HL-60 (cell line): ENCODE measurements at regions not wholly inside any gene's neighbourhood (a gene's known extent, or its start where the extent isn't known, plus 50 kb on each side); places are given as distances from the start of the nearest gene placed in this dataset.

Source experiments
- GABPA ChIP-seq: IDR thresholded peaks from 2 replicates; pipeline ENCODE4 v1.6.1; 2012; ENCODE audit warnings: low read depth
- POLR2AphosphoS5 ChIP-seq: IDR thresholded peaks from 2 replicates; pipeline ENCODE4 v1.6.1; 2012; ENCODE audit warnings: low read depth
- SPI1 ChIP-seq: IDR thresholded peaks from 2 replicates; pipeline ENCODE4 v1.6.1; 2012; ENCODE audit warnings: low read depth, mild to moderate bottlenecking, borderline replicate concordance
- TF ChIP-seq, protein P1 (sequence below): IDR thresholded peaks from one replicate; pipeline ENCODE4 v1.5.1; 2011; ENCODE audit warnings: low read length, control low read depth, inconsistent platforms; ENCODE audit not compliant: insufficient read depth
- TF ChIP-seq, protein P2 (sequence below): IDR thresholded peaks from 2 replicates; pipeline ENCODE4 v1.6.1; 2012; ENCODE audit warnings: low read depth; ENCODE audit not compliant: insufficient replicate concordance

DNA sequence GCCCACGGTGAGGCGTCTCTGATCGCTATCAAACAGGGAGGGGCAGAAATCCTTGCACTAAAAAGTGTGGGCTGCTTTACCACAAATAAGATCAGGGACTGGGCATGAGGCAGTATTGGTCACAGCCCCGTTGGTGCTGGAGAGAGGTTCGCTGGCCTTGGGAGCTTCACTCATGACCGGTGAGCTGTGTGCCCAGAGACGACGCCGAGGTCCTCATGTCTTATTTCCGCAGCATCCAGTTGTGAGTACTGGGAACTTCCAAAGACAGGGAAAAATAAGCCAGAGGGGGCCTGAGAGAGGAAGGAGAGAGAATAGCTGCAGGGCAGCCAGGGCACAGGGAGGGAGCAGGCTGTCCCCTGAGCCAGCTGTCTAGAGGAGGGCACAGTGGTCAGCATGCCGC is 154.2 kb upstream of the PRKCQ start:
- TF ChIP-seq, protein P1, sequence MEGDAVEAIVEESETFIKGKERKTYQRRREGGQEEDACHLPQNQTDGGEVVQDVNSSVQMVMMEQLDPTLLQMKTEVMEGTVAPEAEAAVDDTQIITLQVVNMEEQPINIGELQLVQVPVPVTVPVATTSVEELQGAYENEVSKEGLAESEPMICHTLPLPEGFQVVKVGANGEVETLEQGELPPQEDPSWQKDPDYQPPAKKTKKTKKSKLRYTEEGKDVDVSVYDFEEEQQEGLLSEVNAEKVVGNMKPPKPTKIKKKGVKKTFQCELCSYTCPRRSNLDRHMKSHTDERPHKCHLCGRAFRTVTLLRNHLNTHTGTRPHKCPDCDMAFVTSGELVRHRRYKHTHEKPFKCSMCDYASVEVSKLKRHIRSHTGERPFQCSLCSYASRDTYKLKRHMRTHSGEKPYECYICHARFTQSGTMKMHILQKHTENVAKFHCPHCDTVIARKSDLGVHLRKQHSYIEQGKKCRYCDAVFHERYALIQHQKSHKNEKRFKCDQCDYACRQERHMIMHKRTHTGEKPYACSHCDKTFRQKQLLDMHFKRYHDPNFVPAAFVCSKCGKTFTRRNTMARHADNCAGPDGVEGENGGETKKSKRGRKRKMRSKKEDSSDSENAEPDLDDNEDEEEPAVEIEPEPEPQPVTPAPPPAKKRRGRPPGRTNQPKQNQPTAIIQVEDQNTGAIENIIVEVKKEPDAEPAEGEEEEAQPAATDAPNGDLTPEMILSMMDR, result no peak
- TF ChIP-seq POLR2AphosphoS5 (no peak), SPI1 (no peak), GABPA (no peak)
- TF ChIP-seq, protein P2, sequence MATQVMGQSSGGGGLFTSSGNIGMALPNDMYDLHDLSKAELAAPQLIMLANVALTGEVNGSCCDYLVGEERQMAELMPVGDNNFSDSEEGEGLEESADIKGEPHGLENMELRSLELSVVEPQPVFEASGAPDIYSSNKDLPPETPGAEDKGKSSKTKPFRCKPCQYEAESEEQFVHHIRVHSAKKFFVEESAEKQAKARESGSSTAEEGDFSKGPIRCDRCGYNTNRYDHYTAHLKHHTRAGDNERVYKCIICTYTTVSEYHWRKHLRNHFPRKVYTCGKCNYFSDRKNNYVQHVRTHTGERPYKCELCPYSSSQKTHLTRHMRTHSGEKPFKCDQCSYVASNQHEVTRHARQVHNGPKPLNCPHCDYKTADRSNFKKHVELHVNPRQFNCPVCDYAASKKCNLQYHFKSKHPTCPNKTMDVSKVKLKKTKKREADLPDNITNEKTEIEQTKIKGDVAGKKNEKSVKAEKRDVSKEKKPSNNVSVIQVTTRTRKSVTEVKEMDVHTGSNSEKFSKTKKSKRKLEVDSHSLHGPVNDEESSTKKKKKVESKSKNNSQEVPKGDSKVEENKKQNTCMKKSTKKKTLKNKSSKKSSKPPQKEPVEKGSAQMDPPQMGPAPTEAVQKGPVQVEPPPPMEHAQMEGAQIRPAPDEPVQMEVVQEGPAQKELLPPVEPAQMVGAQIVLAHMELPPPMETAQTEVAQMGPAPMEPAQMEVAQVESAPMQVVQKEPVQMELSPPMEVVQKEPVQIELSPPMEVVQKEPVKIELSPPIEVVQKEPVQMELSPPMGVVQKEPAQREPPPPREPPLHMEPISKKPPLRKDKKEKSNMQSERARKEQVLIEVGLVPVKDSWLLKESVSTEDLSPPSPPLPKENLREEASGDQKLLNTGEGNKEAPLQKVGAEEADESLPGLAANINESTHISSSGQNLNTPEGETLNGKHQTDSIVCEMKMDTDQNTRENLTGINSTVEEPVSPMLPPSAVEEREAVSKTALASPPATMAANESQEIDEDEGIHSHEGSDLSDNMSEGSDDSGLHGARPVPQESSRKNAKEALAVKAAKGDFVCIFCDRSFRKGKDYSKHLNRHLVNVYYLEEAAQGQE, result no peak
